ENCODE measurements at regions not wholly inside any gene's neighbourhood (a gene's known extent, or its start where the extent isn't known, plus 50 kb on each side); places are given as distances from the start of the nearest gene placed in this dataset.

GRCh38 chr4:159503236-159504008 lies 400.5 kb downstream of the RAPGEF2 start:
- TF ChIP-seq, protein P1, sequence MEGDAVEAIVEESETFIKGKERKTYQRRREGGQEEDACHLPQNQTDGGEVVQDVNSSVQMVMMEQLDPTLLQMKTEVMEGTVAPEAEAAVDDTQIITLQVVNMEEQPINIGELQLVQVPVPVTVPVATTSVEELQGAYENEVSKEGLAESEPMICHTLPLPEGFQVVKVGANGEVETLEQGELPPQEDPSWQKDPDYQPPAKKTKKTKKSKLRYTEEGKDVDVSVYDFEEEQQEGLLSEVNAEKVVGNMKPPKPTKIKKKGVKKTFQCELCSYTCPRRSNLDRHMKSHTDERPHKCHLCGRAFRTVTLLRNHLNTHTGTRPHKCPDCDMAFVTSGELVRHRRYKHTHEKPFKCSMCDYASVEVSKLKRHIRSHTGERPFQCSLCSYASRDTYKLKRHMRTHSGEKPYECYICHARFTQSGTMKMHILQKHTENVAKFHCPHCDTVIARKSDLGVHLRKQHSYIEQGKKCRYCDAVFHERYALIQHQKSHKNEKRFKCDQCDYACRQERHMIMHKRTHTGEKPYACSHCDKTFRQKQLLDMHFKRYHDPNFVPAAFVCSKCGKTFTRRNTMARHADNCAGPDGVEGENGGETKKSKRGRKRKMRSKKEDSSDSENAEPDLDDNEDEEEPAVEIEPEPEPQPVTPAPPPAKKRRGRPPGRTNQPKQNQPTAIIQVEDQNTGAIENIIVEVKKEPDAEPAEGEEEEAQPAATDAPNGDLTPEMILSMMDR (IDR thresholded peaks at IDR 0.05 in 2 of 3, conservative IDR thresholded peaks at IDR 0.05 in 1 of 3; ENCODE audit: borderline replicate concordance in 1 of 3, insufficient read depth in 1 of 3, low read depth in 2 of 3, low read length in 2 of 3) = no peak
- TF ChIP-seq POLR2A (IDR thresholded peaks at IDR 0.05; ENCODE audit: borderline replicate concordance, extremely low read depth, insufficient read depth, insufficient read length) = no peak
- TF ChIP-seq YY1 (IDR thresholded peaks at IDR 0.05; ENCODE audit: extremely low read depth, insufficient replicate concordance, low read depth, low read length) = no peak
- TF ChIP-seq, protein P2, sequence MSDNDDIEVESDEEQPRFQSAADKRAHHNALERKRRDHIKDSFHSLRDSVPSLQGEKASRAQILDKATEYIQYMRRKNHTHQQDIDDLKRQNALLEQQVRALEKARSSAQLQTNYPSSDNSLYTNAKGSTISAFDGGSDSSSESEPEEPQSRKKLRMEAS (IDR thresholded peaks at IDR 0.05) = no peak
- no peak for TF ChIP-seq EZH2 (IDR thresholded peaks at IDR 0.05)
- no peak for TF ChIP-seq POLR2AphosphoS5 (IDR thresholded peaks at IDR 0.05; ENCODE audit: low read depth, low read length)
- TF ChIP-seq TCF7L2 (IDR thresholded peaks at IDR 0.05; ENCODE audit: borderline replicate concordance, extremely low read depth, insufficient read depth, insufficient read length) = no peak
- TF ChIP-seq JUND (IDR thresholded peaks at IDR 0.05) = no peak

Measured in HCT116 (cell line).